Prostate gland (tissue), 2 donors: ENCODE measurements at regions not wholly inside any gene's neighbourhood (a gene's known extent, or its start where the extent isn't known, plus 50 kb on each side); places are given as distances from the start of the nearest gene placed in this dataset.

Experiments used
- POLR2A ChIP-seq: fragments of 450-650 bp; IDR thresholded peaks from one replicate; pipeline ENCODE4 v1.6.1; 2016; ENCODE audit warnings: antibody characterized with exemption, mild to moderate bottlenecking
- POLR2AphosphoS5 ChIP-seq: sonication (generic); formaldehyde crosslinking; IDR thresholded peaks from one replicate; pipeline ENCODE4 v1.6.1; 2017; ENCODE audit warnings: antibody characterized with exemption
- TF ChIP-seq, protein P1 (sequence below), 4 experiments: fragments of 200-600 bp in 2 of 4; fragments of 450-650 bp in 2 of 4; sonication (generic) in 2 of 4; IDR thresholded peaks; 1 replicate in 3 of 4; 2 replicates in 1 of 4; pipeline ENCODE4 v1.5.1; 2016 to 2019; ENCODE audit warnings: antibody characterized with exemption in 4 of 4, mild to moderate bottlenecking in 2 of 4, moderate library complexity in 2 of 4

DNA sequence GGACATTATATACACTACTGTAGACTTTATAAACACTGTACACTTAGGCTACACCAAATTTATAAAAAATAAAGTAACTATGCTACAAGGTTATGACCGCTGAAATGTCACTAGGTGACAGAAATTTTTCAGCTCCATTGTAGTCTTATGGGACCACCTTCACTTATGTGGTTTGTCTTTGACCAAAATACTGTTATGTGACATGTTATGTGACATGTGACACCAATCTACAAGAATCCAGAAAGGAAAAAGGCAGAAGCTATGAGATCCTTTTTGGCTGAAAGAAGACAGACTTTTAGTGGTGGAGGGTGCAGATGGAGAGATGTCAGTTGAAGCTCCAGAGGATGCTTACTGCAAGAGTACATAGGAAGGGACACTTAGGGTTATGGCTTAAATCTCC is 1378.4 kb upstream of the TENM4 start:
- TF ChIP-seq, protein P1, sequence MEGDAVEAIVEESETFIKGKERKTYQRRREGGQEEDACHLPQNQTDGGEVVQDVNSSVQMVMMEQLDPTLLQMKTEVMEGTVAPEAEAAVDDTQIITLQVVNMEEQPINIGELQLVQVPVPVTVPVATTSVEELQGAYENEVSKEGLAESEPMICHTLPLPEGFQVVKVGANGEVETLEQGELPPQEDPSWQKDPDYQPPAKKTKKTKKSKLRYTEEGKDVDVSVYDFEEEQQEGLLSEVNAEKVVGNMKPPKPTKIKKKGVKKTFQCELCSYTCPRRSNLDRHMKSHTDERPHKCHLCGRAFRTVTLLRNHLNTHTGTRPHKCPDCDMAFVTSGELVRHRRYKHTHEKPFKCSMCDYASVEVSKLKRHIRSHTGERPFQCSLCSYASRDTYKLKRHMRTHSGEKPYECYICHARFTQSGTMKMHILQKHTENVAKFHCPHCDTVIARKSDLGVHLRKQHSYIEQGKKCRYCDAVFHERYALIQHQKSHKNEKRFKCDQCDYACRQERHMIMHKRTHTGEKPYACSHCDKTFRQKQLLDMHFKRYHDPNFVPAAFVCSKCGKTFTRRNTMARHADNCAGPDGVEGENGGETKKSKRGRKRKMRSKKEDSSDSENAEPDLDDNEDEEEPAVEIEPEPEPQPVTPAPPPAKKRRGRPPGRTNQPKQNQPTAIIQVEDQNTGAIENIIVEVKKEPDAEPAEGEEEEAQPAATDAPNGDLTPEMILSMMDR (IDR thresholded peaks at IDR 0.05) = no peak
- TF ChIP-seq POLR2A (no peak), POLR2AphosphoS5 (no peak)
